Transverse colon (tissue), 4 donors: ENCODE measurements at regions not wholly inside any gene's neighbourhood (a gene's known extent, or its start where the extent isn't known, plus 50 kb on each side); places are given as distances from the start of the nearest gene placed in this dataset.

Experiments used
- DNase-seq: peaks from one replicate; pipeline ENCODE4 v3.0.0-alpha.2; 2019
- H3K27ac ChIP-seq, 4 donors: fragments of 200-600 bp; sonication (generic); 2 replicates each; pipeline ENCODE4 v1.5.1; 2016 to 2018; ENCODE audit warnings: inconsistent platforms in 4 of 4
- H3K27me3 ChIP-seq: fragments of 200-600 bp; sonication (generic); 2 replicates; pipeline ENCODE4 v1.5.1; 2017; ENCODE audit warnings: inconsistent platforms
- H3K36me3 ChIP-seq, 4 donors: fragments of 200-600 bp; sonication (generic); 2 replicates each; pipeline ENCODE4 v1.5.1; 2017 to 2019; ENCODE audit warnings: inconsistent platforms in 4 of 4
- H3K4me1 ChIP-seq, 4 donors: fragments of 200-600 bp; sonication (generic); 2 replicates each; pipeline ENCODE4 v1.5.1; 2017 to 2020; ENCODE audit warnings: inconsistent platforms in 4 of 4
- H3K4me3 ChIP-seq, 4 donors: fragments of 200-600 bp; sonication (generic); 1 replicate in 1 of 4; 2 replicates in 3 of 4; pipeline versions ENCODE4 v1.5.1 to v1.6.1; 2017 to 2019; ENCODE audit warnings: inconsistent platforms in 4 of 4
- H3K9me3 ChIP-seq, 2 donors: fragments of 200-600 bp; sonication (generic); 2 replicates each; pipeline ENCODE4 v1.5.1; 2017 to 2019; ENCODE audit warnings: inconsistent platforms in 2 of 2
- CTCF ChIP-seq, 5 experiments: fragments of 200-600 bp in 3 of 5; fragments of 450-650 bp in 2 of 5; sonication (generic) in 3 of 5; IDR thresholded peaks; 1 replicate in 2 of 5; 2 replicates in 3 of 5; pipeline ENCODE4 v1.5.1; 2016 to 2017; ENCODE audit warnings: antibody characterized with exemption in 5 of 5, inconsistent platforms in 3 of 5, mild to moderate bottlenecking in 2 of 5, moderate library complexity in 1 of 5
- EP300 ChIP-seq: sonication (generic); formaldehyde crosslinking; IDR thresholded peaks from one replicate; pipeline ENCODE4 v1.6.1; 2017; ENCODE audit warnings: antibody characterized with exemption, low read depth
- POLR2A ChIP-seq: fragments of 450-650 bp; IDR thresholded peaks from one replicate; pipeline ENCODE4 v1.6.1; 2016; ENCODE audit warnings: antibody characterized with exemption, mild to moderate bottlenecking, moderate library complexity
- POLR2AphosphoS5 ChIP-seq, 3 donors: sonication (generic); formaldehyde crosslinking; IDR thresholded peaks; one replicate each; pipeline ENCODE4 v1.6.1; 2016; ENCODE audit warnings: antibody characterized with exemption in 3 of 3
- WGBS, 2 donors: methylation state at CpG; one replicate each; pipeline ENCODE4 v1.1.5; 2018; ENCODE audit warnings: low coverage in 1 of 2; 5-methylcytosine and 5-hydroxymethylcytosine counted together
- in situ Hi-C, 4 donors: fragments of 200-750 bp; cut with MboI; loops; one replicate each; pipeline versions ENCODE4 v1.15.0 to v1.15.1; 2017; ENCODE audit warnings: low sequenced_read_pairs in 3 of 4, low pct_ligation_motif_present in 1 of 4, low pct_unique_long_range_greater_than_20kb in 1 of 4
- intact Hi-C: fragments of 100-400 bp; cut with DNase I; formaldehyde crosslinking; loops from one replicate; pipeline ENCODE4 v1.15.1; 2023; ENCODE audit warnings: low total_unique reads

- intact Hi-C loops (no loop called here), in situ Hi-C loops (no loop called here)
- no peaks in the 10 kb centered on the region for H3K27me3 ChIP-seq
- TF ChIP-seq POLR2A (no peak), POLR2AphosphoS5 (IDR thresholded peaks at IDR 0.05) (no peak), CTCF (IDR thresholded peaks at IDR 0.05) (no peak), EP300 (no peak)
- no peaks in the 10 kb centered on the region for H3K4me1 ChIP-seq
- H3K9me3 ChIP-seq, result no peaks in the 10 kb centered on the region
- DNase-seq, result no peak
- WGBS, 2 donors, result 86% methylated on average over 5 of the region's 5 CpGs; no CpG with 5 or more reads in 1 of the 2 donors
- H3K36me3 ChIP-seq, result no peaks in the 10 kb centered on the region
- H3K27ac ChIP-seq, result no peak overlapping the region
- no peak overlapping the region for H3K4me3 ChIP-seq
Observed at GRCh38 chr22:27679176-27679575, 122.4 kb downstream of the MN1 start.

- WGBS, 2 donors, result 87 to 88% methylated on average over 5 to 6 of the region's 6 CpGs
- intact Hi-C loops, result no loop called here
Observed at GRCh38 chr22:27679693-27680488, 121.7 kb downstream of the MN1 start.

GRCh38 chr22:27680636-27681035, 120.9 kb downstream of the MN1 start:
- intact Hi-C loops, result no loop called here
- Histone ChIP-seq H3K36me3 (no peaks in the 10 kb centered on the region), H3K4me3 (no peak overlapping the region), H3K27me3 (no peaks in the 10 kb centered on the region), H3K27ac (no peak overlapping the region), H3K4me1 (no peaks in the 10 kb centered on the region), H3K9me3 (no peaks in the 10 kb centered on the region)
- TF ChIP-seq POLR2A, result no peak
- no peak for TF ChIP-seq EP300
- no peak for TF ChIP-seq POLR2AphosphoS5 (IDR thresholded peaks at IDR 0.05)
- no peak for TF ChIP-seq CTCF (IDR thresholded peaks at IDR 0.05)
- in situ Hi-C loops, result no loop called here
- no peak for DNase-seq
- WGBS, 2 donors, result 67 to 75% methylated on average over 3 to 7 of the region's 7 CpGs

More at GRCh38 chr22:27679693-27680488, 121.7 kb downstream of the MN1 start:
- in situ Hi-C loops, result no loop called here
- no peak for DNase-seq
- no peak for TF ChIP-seq CTCF (IDR thresholded peaks at IDR 0.05)
- TF ChIP-seq EP300, result no peak
- no peak for TF ChIP-seq POLR2AphosphoS5 (IDR thresholded peaks at IDR 0.05)
- no peak for TF ChIP-seq POLR2A
- Histone ChIP-seq H3K27ac (no peak overlapping the region), H3K27me3 (no peaks in the 10 kb centered on the region), H3K4me1 (no peaks in the 10 kb centered on the region), H3K36me3 (no peaks in the 10 kb centered on the region), H3K4me3 (no peak overlapping the region), H3K9me3 (no peaks in the 10 kb centered on the region)

DNA sequence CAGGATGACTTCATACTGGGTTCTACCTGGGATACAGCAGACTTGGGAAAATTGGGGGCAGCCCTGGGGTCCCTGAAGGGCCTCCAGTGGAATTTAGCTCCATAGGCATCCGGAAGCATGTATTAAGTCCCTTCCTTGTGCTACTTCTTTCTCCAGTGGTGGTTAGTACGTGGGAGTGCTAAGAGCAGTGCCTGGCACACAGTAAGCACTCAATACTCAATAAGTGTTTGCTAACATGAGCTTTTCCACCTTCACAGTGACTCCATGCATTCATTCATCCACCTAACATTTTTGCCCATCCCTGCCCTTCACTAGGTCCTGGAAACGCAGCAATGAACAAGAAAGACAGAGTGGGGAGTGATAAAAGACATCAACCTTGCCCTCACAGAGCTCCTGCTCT, 120.5 kb downstream of the MN1 start:
- no peak for DNase-seq
- Histone ChIP-seq H3K27me3 (no peaks in the 10 kb centered on the region), H3K4me3 (no peak overlapping the region), H3K27ac (no peak overlapping the region), H3K9me3 (no peaks in the 10 kb centered on the region), H3K4me1 (peaks cover 0 to 2% (median under 1%) of the 10 kb centered on the region in 4 donors), H3K36me3 (no peaks in the 10 kb centered on the region)
- WGBS, 2 donors, result 76% methylated on average over 3 of the region's 3 CpGs; no CpG with 5 or more reads in 1 of the 2 donors
- in situ Hi-C loops, result no loop called here
- intact Hi-C loops, result no loop called here
- TF ChIP-seq POLR2AphosphoS5 (IDR thresholded peaks at IDR 0.05) (no peak), CTCF (IDR thresholded peaks at IDR 0.05) (no peak), EP300 (no peak), POLR2A (no peak)
